Endothelial cell of umbilical vein (primary cell): ENCODE measurements at regions not wholly inside any gene's neighbourhood (a gene's known extent, or its start where the extent isn't known, plus 50 kb on each side); places are given as distances from the start of the nearest gene placed in this dataset.

ENCODE experiments used
- BruUV-seq: library from RNA; stranded (reverse); fragments of 400-500 nt; replicated peaks from 2 replicates; lab custom pipeline; 2021; lab: Mats Ljungman, UMichigan
- CTCF ChIA-PET: fragments of 300-600, 350-600 bp; sonication (Branson Sonifier 250); formaldehyde crosslinking; loops from one replicate; lab custom pipeline; 2021; ENCODE audit warnings: antibody characterized with exemption, inconsistent platforms; lab: Charles Lee
- POLR2A ChIA-PET: fragments of 300-600, 350-600 bp; sonication (Branson Sonifier 250); formaldehyde crosslinking; loops from one replicate; lab custom pipeline; 2021; ENCODE audit warnings: antibody characterized with exemption, inconsistent platforms; lab: Charles Lee
- DNase-seq: peaks from one replicate; pipeline ENCODE4 v3.0.0-alpha.2; 2011; ENCODE audit warnings: low read depth, low spot score
- FAIRE-seq: peaks from 2 replicates; lab custom pipeline; 2011; peaks lifted over from hg19 to GRCh38; lab: Jason Lieb, UNC
- H2AFZ ChIP-seq: 2 replicates; pipeline ENCODE4 v1.6.0; 2012; ENCODE audit warnings: low read depth, low read length, control low read depth, inconsistent platforms
- H3K27ac ChIP-seq: 2 replicates; pipeline ENCODE4 v1.5.1; 2011; ENCODE audit warnings: low read depth, mild to moderate bottlenecking, control low read depth, low read length, moderate library complexity; ENCODE audit not compliant: insufficient read depth
- H3K27me3 ChIP-seq, 2 experiments: 2 replicates each; pipeline versions ENCODE4 v1.6.0 to v1.6.1; 2011; ENCODE audit warnings: low read length in 2 of 2, mixed read lengths in 1 of 2; ENCODE audit not compliant: control insufficient read depth in 2 of 2, insufficient read depth in 2 of 2
- H3K36me3 ChIP-seq, 2 experiments: 2 replicates in 1 of 2; 3 replicates in 1 of 2; pipeline ENCODE4 v1.5.1; 2011; ENCODE audit warnings: low read length in 2 of 2, mild to moderate bottlenecking in 1 of 2, moderate library complexity in 1 of 2; ENCODE audit not compliant: control insufficient read depth in 2 of 2, insufficient read depth in 2 of 2; ENCODE audit errors: extremely low read depth in 1 of 2
- H3K4me1 ChIP-seq: 3 replicates; pipeline ENCODE4 v1.5.1; 2011; ENCODE audit warnings: mild to moderate bottlenecking, low read length; ENCODE audit not compliant: control insufficient read depth, insufficient read depth; ENCODE audit errors: extremely low read depth
- H3K4me2 ChIP-seq: 2 replicates; pipeline ENCODE4 v1.6.1; 2011; ENCODE audit warnings: low read length, control low read depth, mixed read lengths; ENCODE audit not compliant: insufficient read depth
- H3K4me3 ChIP-seq, 3 experiments: fragments of 200-600 bp in 1 of 3; sonication (generic), shearing (Covaris generic) in 1 of 3; replicated peaks in 1 of 3; 2 replicates each; pipeline ENCODE4 v1.5.1; 2011 to 2016; ENCODE audit warnings: control low read depth in 3 of 3, low read length in 3 of 3, mild to moderate bottlenecking in 2 of 3, inconsistent platforms in 1 of 3, low read depth in 1 of 3, moderate library complexity in 1 of 3; ENCODE audit not compliant: insufficient read depth in 1 of 3
- H3K79me2 ChIP-seq: 2 replicates; pipeline ENCODE4 v1.6.0; 2012; ENCODE audit warnings: low read length, inconsistent platforms; ENCODE audit not compliant: control insufficient read depth, insufficient read depth
- H3K9ac ChIP-seq: replicated peaks from 2 replicates; pipeline ENCODE3; 2011; ENCODE audit warnings: low read length, control low read depth; ENCODE audit not compliant: insufficient read depth; ENCODE audit errors: extremely low read depth
- H3K9me1 ChIP-seq: replicated peaks from 3 replicates; pipeline ENCODE4 v1.6.0; 2011; ENCODE audit warnings: mild to moderate bottlenecking, low read length; ENCODE audit not compliant: control insufficient read depth, insufficient read depth; ENCODE audit errors: extremely low read depth
- H3K9me3 ChIP-seq: replicated peaks from 2 replicates; pipeline ENCODE4 v1.5.1; 2012; ENCODE audit warnings: low read length, inconsistent platforms; ENCODE audit not compliant: control insufficient read depth, insufficient read depth
- H4K20me1 ChIP-seq: replicated peaks from 2 replicates; pipeline ENCODE3; 2011; ENCODE audit warnings: mild to moderate bottlenecking, low read length; ENCODE audit not compliant: control insufficient read depth, insufficient read depth; ENCODE audit errors: extremely low read depth
- EZH2 ChIP-seq: IDR thresholded peaks from 2 replicates; pipeline ENCODE4 v1.6.1; 2012; ENCODE audit warnings: borderline replicate concordance, low read depth, mild to moderate bottlenecking, moderate library complexity, low read length, inconsistent platforms; ENCODE audit not compliant: severe bottlenecking
- FOS ChIP-seq: IDR thresholded peaks from 2 replicates; pipeline ENCODE4 v1.6.1; 2011; ENCODE audit warnings: mild to moderate bottlenecking, low read length, moderate library complexity, borderline replicate concordance; ENCODE audit not compliant: insufficient read depth
- GATA2 ChIP-seq: IDR thresholded peaks from 2 replicates; pipeline ENCODE4 v1.7.0; 2011; ENCODE audit warnings: low read depth, mild to moderate bottlenecking, moderate library complexity, mixed read lengths, low read length; ENCODE audit not compliant: insufficient read length, insufficient read depth
- JUN ChIP-seq: IDR thresholded peaks from 2 replicates; pipeline ENCODE4 v1.6.1; 2011; ENCODE audit warnings: borderline replicate concordance, low read depth; ENCODE audit not compliant: insufficient read length, insufficient read depth
- MYC ChIP-seq: IDR thresholded peaks from one replicate; pipeline ENCODE4 v1.6.1; 2011; ENCODE audit warnings: mild to moderate bottlenecking, low read depth, low read length
- POLR2A ChIP-seq: IDR thresholded peaks from 2 replicates; pipeline ENCODE4 v1.6.1; 2012; ENCODE audit warnings: low read depth, mild to moderate bottlenecking, control low read depth, low read length
- POLR2AphosphoS5 ChIP-seq: IDR thresholded peaks from 2 replicates; pipeline ENCODE4 v1.6.1; 2012; ENCODE audit warnings: low read depth, mild to moderate bottlenecking, control low read depth, low read length, moderate library complexity; ENCODE audit not compliant: insufficient read depth
- dilution Hi-C: fragments of 300-500 bp; cut with MboI; formaldehyde crosslinking; loops from one replicate; pipeline ENCODE4 v1.15.0; 2019; ENCODE audit warnings: low sequenced_read_pairs; ENCODE audit not compliant: extremely low pct_ligation_motif_present
- intact Hi-C: fragments of 100-400 bp; cut with micrococcal nuclease; formaldehyde crosslinking; loops from one replicate; pipeline ENCODE4 v1.10.0; 2022
- TF ChIP-seq, protein P1 (sequence below), 2 donors: IDR thresholded peaks; 1 replicate in 1 of 2; 2 replicates in 1 of 2; pipeline ENCODE4 v1.5.1; 2011; ENCODE audit warnings: low read length in 2 of 2, mild to moderate bottlenecking in 2 of 2, moderate library complexity in 2 of 2, control low read depth in 1 of 2, inconsistent platforms in 1 of 2, low read depth in 1 of 2; ENCODE audit not compliant: insufficient read depth in 1 of 2; ENCODE audit errors: extremely low read depth in 1 of 2
- TF ChIP-seq, protein P2 (sequence below): IDR thresholded peaks from 2 replicates; pipeline ENCODE4 v1.6.1; 2011; ENCODE audit not compliant: insufficient read depth, insufficient read length

DNA sequence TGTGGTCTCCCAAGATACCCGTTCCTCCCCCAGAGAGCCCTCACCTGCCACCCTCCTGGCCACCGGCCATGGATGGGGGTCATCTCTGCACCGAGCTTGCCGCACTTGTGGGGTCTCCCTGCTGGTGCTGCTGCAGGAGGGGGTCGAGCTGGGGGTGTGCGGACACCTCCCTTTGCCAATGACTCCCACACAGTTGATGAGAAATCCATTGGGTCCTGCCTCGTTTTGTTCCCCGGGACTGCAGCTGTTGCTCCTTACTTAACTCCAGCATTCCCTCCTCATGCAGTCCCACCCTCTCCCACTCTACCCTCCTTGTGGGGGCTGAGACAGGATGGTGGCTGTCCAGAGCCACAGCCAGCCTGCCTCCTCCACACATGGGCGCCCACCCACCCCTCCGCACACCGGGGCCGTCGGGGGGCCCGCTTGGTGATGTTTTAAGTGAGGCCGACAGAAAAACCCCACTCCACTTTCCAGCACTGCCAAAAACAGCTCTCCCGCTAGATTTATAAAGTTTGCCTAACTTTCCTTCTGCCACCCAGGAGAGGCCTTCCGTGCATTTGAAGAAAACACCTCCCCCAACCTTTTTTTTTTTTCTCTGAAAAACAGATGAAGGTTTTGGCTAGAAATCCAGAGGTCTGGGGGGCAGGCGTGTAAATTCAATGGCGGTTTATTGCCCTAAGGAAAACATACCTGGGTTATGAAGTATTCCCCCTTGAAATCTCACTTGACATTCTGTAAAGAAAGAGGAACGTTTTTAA, 53.5 kb upstream of the APCDD1L start:
- DNase-seq (no peak), FAIRE-seq (no peak)
- Histone ChIP-seq H3K27me3 (peaks cover 0 to 1% of the 10 kb centered on the region in 2 experiments), H3K9me1 (no peaks in the 10 kb centered on the region), H3K9ac (no peak overlapping the region), H3K4me2 (no peak overlapping the region), H3K36me3 (no peaks in the 10 kb centered on the region), H3K4me1 (no peaks in the 10 kb centered on the region), H3K9me3 (no peaks in the 10 kb centered on the region), H3K4me3 (no peak overlapping the region), H4K20me1 (no peaks in the 10 kb centered on the region), H3K79me2 (no peaks in the 10 kb centered on the region), H3K27ac (no peak overlapping the region), H2AFZ (no peak overlapping the region)
- no TSS peak for BruUV-seq
- TF ChIP-seq, protein P1, sequence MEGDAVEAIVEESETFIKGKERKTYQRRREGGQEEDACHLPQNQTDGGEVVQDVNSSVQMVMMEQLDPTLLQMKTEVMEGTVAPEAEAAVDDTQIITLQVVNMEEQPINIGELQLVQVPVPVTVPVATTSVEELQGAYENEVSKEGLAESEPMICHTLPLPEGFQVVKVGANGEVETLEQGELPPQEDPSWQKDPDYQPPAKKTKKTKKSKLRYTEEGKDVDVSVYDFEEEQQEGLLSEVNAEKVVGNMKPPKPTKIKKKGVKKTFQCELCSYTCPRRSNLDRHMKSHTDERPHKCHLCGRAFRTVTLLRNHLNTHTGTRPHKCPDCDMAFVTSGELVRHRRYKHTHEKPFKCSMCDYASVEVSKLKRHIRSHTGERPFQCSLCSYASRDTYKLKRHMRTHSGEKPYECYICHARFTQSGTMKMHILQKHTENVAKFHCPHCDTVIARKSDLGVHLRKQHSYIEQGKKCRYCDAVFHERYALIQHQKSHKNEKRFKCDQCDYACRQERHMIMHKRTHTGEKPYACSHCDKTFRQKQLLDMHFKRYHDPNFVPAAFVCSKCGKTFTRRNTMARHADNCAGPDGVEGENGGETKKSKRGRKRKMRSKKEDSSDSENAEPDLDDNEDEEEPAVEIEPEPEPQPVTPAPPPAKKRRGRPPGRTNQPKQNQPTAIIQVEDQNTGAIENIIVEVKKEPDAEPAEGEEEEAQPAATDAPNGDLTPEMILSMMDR (IDR thresholded peaks at IDR 0.05; ENCODE audit: extremely low read depth in 1 of 2, insufficient read depth in 1 of 2, low read depth in 1 of 2, low read length in 2 of 2): no peak
- TF ChIP-seq, protein P2, sequence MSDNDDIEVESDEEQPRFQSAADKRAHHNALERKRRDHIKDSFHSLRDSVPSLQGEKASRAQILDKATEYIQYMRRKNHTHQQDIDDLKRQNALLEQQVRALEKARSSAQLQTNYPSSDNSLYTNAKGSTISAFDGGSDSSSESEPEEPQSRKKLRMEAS: no peak
- no peak for TF ChIP-seq POLR2AphosphoS5
- TF ChIP-seq POLR2A: no peak
- TF ChIP-seq FOS: no peak
- TF ChIP-seq GATA2: no peak
- TF ChIP-seq EZH2: no peak
- no peak for TF ChIP-seq MYC
- no peak for TF ChIP-seq JUN
- dilution Hi-C loops (no loop called here), intact Hi-C loops (no loop called here)
- ChIA-PET CTCF (interaction anchor here (0.6 to 1.3 kb wide), 3 partner anchors 10 to 80 kb away, joined by 3 read pairs; no protein-coding TSS in a partner anchor), POLR2A (no interaction called here)
